HG02938 (cell line): ENCODE measurements at regions not wholly inside any gene's neighbourhood (a gene's known extent, or its start where the extent isn't known, plus 50 kb on each side); places are given as distances from the start of the nearest gene placed in this dataset.
"Not testable (repeated sequence)": the region's sequence is repeated elsewhere in the genome, so short reads cannot be mapped to it uniquely, and the experiment has no call there.

Experiments
- ATAC-seq: cut with Tn5 transposase; IDR thresholded peaks from one replicate; pipeline ENCODE4 v1.9.1; 2021; ENCODE audit warnings: mild to moderate bottlenecking, moderate library complexity; ENCODE audit not compliant: unreplicated experiment

DNA sequence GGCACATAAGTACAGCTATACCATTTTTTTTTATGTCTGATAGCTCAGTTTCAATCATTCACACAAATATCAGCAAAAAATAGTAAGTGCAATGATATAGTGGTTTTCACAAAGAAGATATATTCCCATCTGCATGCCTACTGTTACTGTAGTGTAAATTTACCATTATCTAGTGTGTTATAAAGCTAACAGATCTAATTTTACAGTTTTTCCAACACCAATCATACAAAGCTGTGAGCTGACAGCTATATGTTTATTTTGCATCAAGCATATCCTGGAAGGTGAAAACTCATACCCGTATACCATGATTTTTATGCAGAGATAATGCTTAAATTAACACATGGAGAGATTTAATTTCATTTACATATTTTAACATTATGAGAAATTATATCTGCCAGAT, 89.9 kb upstream of the HAPLN1 start:
- ATAC-seq, result no peak

DNA sequence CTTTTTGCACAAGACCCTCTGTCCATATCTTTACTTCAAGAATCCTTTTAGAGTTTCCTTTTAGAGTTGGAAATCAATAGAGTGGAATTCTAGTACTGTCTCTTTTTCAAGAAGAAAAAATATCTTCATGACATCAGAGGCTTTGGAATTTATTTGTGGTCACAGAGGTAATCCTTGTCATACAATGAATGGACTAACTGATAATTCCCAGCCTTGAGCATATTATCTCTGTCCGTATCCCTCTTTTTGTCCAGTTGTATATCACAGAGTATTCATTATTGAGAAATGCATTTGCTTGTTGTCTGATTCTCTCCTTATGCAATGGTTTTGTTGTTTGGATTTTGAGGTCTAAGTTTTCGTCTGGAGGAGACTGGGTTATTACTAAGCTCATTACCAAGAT, 82.0 kb upstream of the HAPLN1 start:
- ATAC-seq, result no peak

DNA sequence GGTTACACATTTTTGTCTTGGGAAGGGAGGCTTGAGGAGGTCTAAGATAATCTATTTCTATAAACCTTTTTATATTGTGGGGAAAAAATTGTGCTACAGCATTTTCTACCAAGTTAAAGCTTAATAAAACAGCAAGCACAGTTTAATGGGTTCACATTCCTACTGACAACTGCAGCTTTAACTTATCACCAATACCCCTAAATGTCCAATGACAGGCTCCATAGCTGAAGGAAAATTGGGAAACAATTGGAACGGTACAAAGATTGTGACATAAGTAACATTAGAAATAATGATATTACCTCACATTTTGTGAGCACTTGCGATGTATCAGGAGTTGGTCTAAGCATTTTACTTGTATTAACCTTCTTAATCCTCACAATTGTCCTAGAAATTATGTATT, 79.5 kb upstream of the HAPLN1 start:
- no peak for ATAC-seq

DNA sequence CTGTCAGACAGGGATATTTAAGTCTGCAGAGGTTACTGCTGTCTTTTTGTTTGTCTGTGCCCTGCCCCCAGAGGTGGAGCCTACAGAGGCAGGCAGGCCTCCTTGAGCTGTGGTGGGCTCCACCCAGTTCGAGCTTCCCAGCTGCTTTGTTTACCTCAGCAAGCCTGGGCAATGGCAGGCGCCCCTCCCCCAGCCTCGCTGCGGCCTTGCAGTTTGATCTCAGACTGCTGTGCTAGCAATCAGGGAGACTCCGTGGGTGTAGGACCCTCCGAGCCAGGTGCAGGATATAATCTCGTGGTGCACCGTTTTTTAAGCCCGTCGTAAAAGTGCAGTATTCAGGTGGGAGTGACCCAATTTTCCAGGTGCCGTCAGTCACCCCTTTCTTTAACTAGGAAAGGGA, 78.4 kb upstream of the HAPLN1 start:
- not testable (repeated sequence) for ATAC-seq

DNA sequence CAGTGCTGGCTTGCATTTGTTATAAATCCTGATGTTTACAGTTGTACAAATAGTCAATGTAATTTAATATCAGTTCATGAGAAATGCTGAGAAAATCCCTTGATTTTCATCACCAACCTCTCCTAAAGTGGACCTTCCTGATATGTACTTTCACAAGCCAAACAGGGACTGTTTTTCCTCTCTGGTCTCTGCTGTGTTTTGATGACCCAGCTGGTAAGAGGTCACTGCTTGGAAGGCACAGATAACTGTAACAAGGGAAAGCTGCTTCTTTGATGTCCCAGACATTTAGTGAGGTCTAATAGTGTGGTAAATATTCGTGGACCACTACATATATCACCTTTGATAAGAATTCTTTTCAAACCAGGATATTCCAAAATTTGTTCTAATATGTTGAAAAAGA, 68.7 kb upstream of the HAPLN1 start:
- ATAC-seq, result no peak

DNA sequence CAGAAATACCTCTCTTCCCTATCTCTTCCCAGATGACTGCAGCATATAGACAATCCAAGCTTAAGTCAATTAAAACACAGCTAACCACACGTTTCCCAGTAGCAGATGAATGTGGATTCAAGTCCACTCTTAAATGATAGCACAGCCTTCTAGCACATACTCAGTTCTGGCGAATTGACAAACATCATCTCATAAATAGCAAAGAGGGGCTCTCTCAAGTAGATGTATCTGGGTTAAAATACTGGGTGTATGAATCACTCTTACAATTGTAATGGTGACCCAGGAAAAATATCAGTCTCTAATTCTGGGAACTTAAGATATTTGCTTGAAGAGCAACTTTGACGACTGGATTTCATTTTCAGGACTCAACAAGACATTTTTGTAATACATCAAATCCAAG, 67.0 kb upstream of the HAPLN1 start:
- ATAC-seq, result no peak

DNA sequence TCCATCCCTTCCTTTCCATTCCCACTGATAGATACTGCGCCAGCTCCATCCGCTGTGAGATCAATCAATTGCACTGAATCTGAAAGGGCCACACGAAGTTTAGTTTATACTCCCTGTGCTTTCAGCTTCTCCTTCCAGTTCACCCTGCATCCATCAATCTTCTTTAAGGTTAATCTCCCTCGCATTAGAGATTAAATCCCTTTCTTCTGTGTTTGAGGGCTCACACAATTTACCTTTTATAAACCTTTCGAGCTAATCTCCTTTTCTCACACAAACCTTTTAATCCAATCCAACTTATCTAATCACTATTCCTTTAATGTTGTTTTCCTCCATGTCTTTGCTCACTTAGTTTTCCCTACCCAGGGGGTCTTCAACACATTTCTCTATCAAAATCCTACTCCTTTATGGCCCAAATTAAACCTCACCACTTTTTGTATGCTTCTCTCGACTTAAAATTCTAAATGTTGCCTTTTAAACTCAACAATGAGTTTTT, 64.6 kb upstream of the HAPLN1 start:
- ATAC-seq, result no peak

DNA sequence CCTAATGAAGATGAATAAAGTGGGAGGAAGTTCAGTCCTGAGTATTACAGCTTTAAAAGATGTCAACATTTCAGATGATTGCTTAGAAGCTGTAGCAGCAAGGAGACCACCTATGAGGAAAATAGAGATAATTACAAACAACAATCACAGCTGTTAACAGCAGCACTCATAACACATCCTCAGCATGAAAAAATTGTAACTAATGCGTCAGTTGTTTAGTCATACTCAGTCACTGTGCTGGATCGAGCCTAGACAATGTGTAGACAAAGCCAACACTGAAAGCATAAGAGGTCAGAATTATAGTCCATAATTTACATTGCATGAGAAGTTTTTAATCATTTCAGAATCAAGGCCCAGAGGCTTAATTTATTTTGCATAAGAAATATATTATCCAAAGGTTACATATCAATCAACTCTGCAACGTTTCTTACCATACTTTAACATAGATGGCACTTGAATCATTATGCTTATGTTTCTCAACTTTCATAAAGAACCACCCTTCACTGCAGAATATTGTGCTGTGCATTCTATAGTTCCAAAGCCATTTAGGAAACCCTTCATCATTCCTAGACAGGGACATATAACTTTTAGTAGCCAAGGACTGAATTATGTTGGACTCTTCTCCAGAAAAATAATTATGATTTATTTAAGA, 60.2 kb upstream of the HAPLN1 start:
- no peak for ATAC-seq

DNA sequence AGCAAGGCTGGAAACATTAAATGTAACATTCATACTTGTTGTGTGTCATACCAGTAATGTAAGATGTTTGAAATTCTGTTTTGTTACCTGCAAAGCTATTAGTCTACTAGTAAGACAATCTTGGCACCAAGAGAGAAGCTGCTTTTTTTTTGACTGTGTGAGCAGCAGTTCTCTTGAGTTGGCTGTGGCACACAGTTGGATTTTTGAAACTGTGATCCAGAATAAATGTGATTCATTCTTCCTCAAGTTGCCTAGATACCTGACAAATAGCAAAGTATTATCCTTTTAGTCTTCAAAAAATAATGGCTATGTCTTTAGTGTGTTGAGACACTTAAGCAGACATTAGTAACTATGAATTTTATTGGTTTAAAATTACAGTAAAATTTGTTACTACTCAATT, 57.2 kb upstream of the HAPLN1 start:
- ATAC-seq, result no peak

DNA sequence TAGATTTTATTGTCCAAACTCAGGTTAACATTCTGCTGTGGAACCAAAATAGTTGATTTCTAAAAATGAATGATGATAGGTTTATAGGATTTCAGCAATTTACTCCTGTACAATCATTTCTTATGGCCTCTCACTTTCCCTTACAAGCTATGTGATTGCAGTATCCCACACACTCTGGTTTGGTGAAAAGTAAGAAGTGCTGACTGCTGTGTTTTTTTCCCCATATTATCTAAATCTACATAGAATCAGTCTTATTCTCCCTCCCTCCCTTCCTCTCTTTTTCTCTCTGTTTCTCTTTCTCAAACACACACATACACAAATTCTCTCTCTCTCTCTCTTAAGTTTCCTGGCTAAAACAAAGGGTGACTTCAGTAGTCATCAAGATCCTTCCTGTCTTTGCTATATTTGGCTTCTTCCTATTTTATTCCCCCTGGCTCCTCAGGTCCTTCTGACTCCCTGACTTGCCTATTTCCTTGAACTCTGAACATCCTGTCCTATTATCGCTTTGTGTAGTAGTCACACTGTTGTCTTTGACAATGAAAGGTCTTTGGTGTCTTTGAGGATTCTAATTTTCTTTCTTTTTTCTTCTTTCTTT, 55.9 kb upstream of the HAPLN1 start:
- no peak for ATAC-seq
